IMR-90 (cell line): ENCODE measurements at regions not wholly inside any gene's neighbourhood (a gene's known extent, or its start where the extent isn't known, plus 50 kb on each side); places are given as distances from the start of the nearest gene placed in this dataset.

Experiments
- ATAC-seq: fragments of 200-7000 bp; cut with Tn5 transposase; 2 replicates; pipeline ENCODE4 v1.9.1; 2020; ENCODE audit warnings: low read depth, mild to moderate bottlenecking, moderate library complexity
- BruUV-seq: library from RNA; stranded (reverse); fragments of 400-500 nt; replicated peaks from 2 replicates; lab custom pipeline; 2021; lab: Mats Ljungman, UMichigan
- CTCF ChIA-PET: fragments of 300-600 bp; formaldehyde crosslinking; extraction: SDS; loops from one replicate; lab custom pipeline; 2021; ENCODE audit warnings: antibody characterized with exemption; lab: Yijun Ruan, JAX
- POLR2A ChIA-PET: fragments of 300-600 bp; sonication (Branson Sonifier 250); formaldehyde crosslinking; loops from one replicate; lab custom pipeline; 2022; ENCODE audit warnings: antibody characterized with exemption; ENCODE audit not compliant: unreplicated experiment; lab: Charles Lee
- DNase-seq: peaks from one replicate; pipeline ENCODE4 v3.0.0; 2013
- H2AFZ ChIP-seq: replicated peaks from 2 replicates; pipeline ENCODE3; 2013; ENCODE audit warnings: low read length, mild to moderate bottlenecking; ENCODE audit not compliant: poor library complexity
- H2AK5ac ChIP-seq: 2 replicates; pipeline ENCODE4 v1.6.1; 2013; ENCODE audit warnings: low read depth, low read length, inconsistent platforms
- H2AK9ac ChIP-seq: replicated peaks from 2 replicates; pipeline ENCODE3; 2013; ENCODE audit warnings: mild to moderate bottlenecking, low read depth, low read length, moderate library complexity; ENCODE audit not compliant: poor library complexity
- H2BK120ac ChIP-seq: 2 replicates; pipeline ENCODE4 v1.6.1; 2013; ENCODE audit warnings: low read depth, low read length, inconsistent platforms
- H2BK15ac ChIP-seq: 3 replicates; pipeline ENCODE4 v1.6.1; 2013; ENCODE audit warnings: low read depth, low read length, inconsistent platforms
- H2BK20ac ChIP-seq: 2 replicates; pipeline ENCODE4 v1.6.1; 2013; ENCODE audit warnings: low read depth, mild to moderate bottlenecking, inconsistent platforms, low read length, moderate library complexity
- H2BK5ac ChIP-seq: 2 replicates; pipeline ENCODE4 v1.6.1; 2013; ENCODE audit warnings: mild to moderate bottlenecking, low read depth, low read length, inconsistent platforms; ENCODE audit not compliant: poor library complexity, severe bottlenecking
- H3K14ac ChIP-seq: replicated peaks from 2 replicates; pipeline ENCODE4 v1.6.1; 2013; ENCODE audit warnings: low read depth, low read length, inconsistent platforms
- H3K18ac ChIP-seq: 2 replicates; pipeline ENCODE4 v1.6.1; 2013; ENCODE audit warnings: low read depth, low read length, control low read depth
- H3K23ac ChIP-seq: 2 replicates; pipeline ENCODE4 v1.6.1; 2013; ENCODE audit warnings: low read depth, low read length, inconsistent platforms
- H3K27ac ChIP-seq: 2 replicates; pipeline ENCODE4 v1.5.1; 2013; ENCODE audit warnings: mild to moderate bottlenecking, control low read depth, low read length; ENCODE audit not compliant: insufficient read depth
- H3K27me3 ChIP-seq: 2 replicates; pipeline ENCODE4 v1.6.1; 2013; ENCODE audit warnings: low read length; ENCODE audit not compliant: control insufficient read depth, insufficient read depth
- H3K36me3 ChIP-seq: 2 replicates; pipeline ENCODE4 v1.6.1; 2013; ENCODE audit warnings: low read length, mixed read lengths; ENCODE audit not compliant: control insufficient read depth, insufficient read depth
- H3K4ac ChIP-seq: 2 replicates; pipeline ENCODE4 v1.6.1; 2013; ENCODE audit warnings: low read depth, low read length, inconsistent platforms
- H3K4me1 ChIP-seq: 2 replicates; pipeline ENCODE4 v1.6.1; 2013; ENCODE audit warnings: low read length, mixed read lengths; ENCODE audit not compliant: control insufficient read depth, insufficient read depth
- H3K4me2 ChIP-seq: 2 replicates; pipeline ENCODE4 v1.6.1; 2013; ENCODE audit warnings: low read depth, mild to moderate bottlenecking, control low read depth, low read length, moderate library complexity
- H3K4me3 ChIP-seq: 2 replicates; pipeline ENCODE4 v1.5.1; 2013; ENCODE audit warnings: low read depth, mild to moderate bottlenecking, control low read depth, low read length, moderate library complexity; ENCODE audit not compliant: insufficient read depth
- H3K56ac ChIP-seq: 2 replicates; pipeline ENCODE4 v1.6.1; 2013; ENCODE audit warnings: low read length, inconsistent platforms; ENCODE audit not compliant: insufficient read depth; ENCODE audit errors: extremely low read depth
- H3K79me1 ChIP-seq, 2 experiments: 2 replicates each; pipeline ENCODE4 v1.6.1; 2013; ENCODE audit warnings: low read length in 2 of 2, inconsistent platforms in 1 of 2, low read depth in 1 of 2
- H3K9ac ChIP-seq: 2 replicates; pipeline ENCODE4 v1.6.1; 2013; ENCODE audit warnings: low read depth, low read length, control low read depth
- H3K9me1 ChIP-seq: 2 replicates; pipeline ENCODE4 v1.6.1; 2013; ENCODE audit warnings: low read length, inconsistent platforms; ENCODE audit not compliant: insufficient read depth
- H3K9me3 ChIP-seq: 2 replicates; pipeline ENCODE4 v1.6.1; 2013; ENCODE audit warnings: low read length; ENCODE audit not compliant: control insufficient read depth, insufficient read depth
- H4K20me1 ChIP-seq: 2 replicates; pipeline ENCODE4 v1.6.1; 2013; ENCODE audit warnings: low read length, inconsistent platforms; ENCODE audit not compliant: insufficient read depth
- H4K5ac ChIP-seq: 2 replicates; pipeline ENCODE4 v1.6.1; 2013; ENCODE audit warnings: mild to moderate bottlenecking, low read depth, low read length, control low read depth
- H4K8ac ChIP-seq, 2 experiments: 2 replicates each; pipeline ENCODE4 v1.6.1; 2013; ENCODE audit warnings: low read depth in 2 of 2, low read length in 2 of 2, control low read depth in 1 of 2, inconsistent platforms in 1 of 2
- H4K91ac ChIP-seq: 2 replicates; pipeline ENCODE4 v1.6.1; 2013; ENCODE audit warnings: low read depth, low read length, inconsistent platforms; ENCODE audit not compliant: insufficient read depth
- CEBPB ChIP-seq: IDR thresholded peaks from 2 replicates; pipeline ENCODE4 v1.6.1; 2012; ENCODE audit warnings: low read depth, low read length, improper control_type of control experiment
- CHD1 ChIP-seq: IDR thresholded peaks from 2 replicates; pipeline ENCODE4 v1.6.1; 2012; ENCODE audit warnings: low read depth, low read length, improper control_type of control experiment
- MAFK ChIP-seq: IDR thresholded peaks from 2 replicates; pipeline ENCODE4 v1.6.1; 2012; ENCODE audit warnings: low read depth, low read length, improper control_type of control experiment
- NFE2L2 ChIP-seq: fragments of 150-350 bp; IDR thresholded peaks from 2 replicates; pipeline ENCODE4 v1.6.1; 2016; ENCODE audit warnings: low read depth, mild to moderate bottlenecking, low read length
- POLR2A ChIP-seq: IDR thresholded peaks from 2 replicates; pipeline ENCODE4 v1.6.1; 2012; ENCODE audit warnings: mild to moderate bottlenecking, low read depth, low read length
- RAD21 ChIP-seq: IDR thresholded peaks from 2 replicates; pipeline ENCODE4 v1.6.1; 2012; ENCODE audit warnings: low read length, improper control_type of control experiment
- RCOR1 ChIP-seq: IDR thresholded peaks from 2 replicates; pipeline ENCODE4 v1.6.1; 2012; ENCODE audit warnings: mild to moderate bottlenecking, low read length, improper control_type of control experiment; ENCODE audit not compliant: insufficient replicate concordance
- RFX5 ChIP-seq: IDR thresholded peaks from 2 replicates; pipeline ENCODE4 v1.8.0; 2012; ENCODE audit warnings: low read depth, mild to moderate bottlenecking, low read length, moderate library complexity
- SMC3 ChIP-seq: fragments of 150-350 bp; IDR thresholded peaks from 2 replicates; pipeline ENCODE4 v1.6.1; 2016; ENCODE audit warnings: low read depth, mild to moderate bottlenecking, antibody characterized with exemption, low read length, moderate library complexity
- WGBS, 2 experiments: methylation state at CpG; one replicate each; pipeline versions ENCODE4 v1.1.5 to v1.1.7; 2013; ENCODE audit warnings: missing lambda C conversion rate in 2 of 2; ENCODE audit not compliant: insufficient read length in 1 of 2; ENCODE audit errors: extremely low coverage in 2 of 2; 5-methylcytosine and 5-hydroxymethylcytosine counted together
- dilution Hi-C: fragments of 300-500 bp; cut with HindIII; formaldehyde crosslinking; loops from one replicate; pipeline ENCODE4 v1.14.3; 2018; ENCODE audit warnings: low sequenced_read_pairs; ENCODE audit not compliant: unreplicated experiment
- in situ Hi-C: fragments of 300-500 bp; cut with MboI; formaldehyde crosslinking; loops from 3 replicates; pipeline ENCODE4 v1.14.3; 2019; ENCODE audit warnings: low sequenced_read_pairs, inconsistent platforms, mixed read lengths
- intact Hi-C: fragments of 100-400 bp; cut with micrococcal nuclease; formaldehyde crosslinking; loops from 2 replicates; pipeline ENCODE4 v1.10.0; 2022
- TF ChIP-seq, protein P1 (sequence below): conservative IDR thresholded peaks from 2 replicates; pipeline ENCODE4 v1.5.1; 2012; ENCODE audit warnings: mild to moderate bottlenecking, low read depth, low read length, improper control_type of control experiment
- TF ChIP-seq, protein P2 (sequence below): fragments of 150-350 bp; IDR thresholded peaks from 2 replicates; pipeline ENCODE4 v1.6.1; 2016; ENCODE audit warnings: low read depth, mild to moderate bottlenecking, low read length, moderate library complexity, borderline replicate concordance

DNA sequence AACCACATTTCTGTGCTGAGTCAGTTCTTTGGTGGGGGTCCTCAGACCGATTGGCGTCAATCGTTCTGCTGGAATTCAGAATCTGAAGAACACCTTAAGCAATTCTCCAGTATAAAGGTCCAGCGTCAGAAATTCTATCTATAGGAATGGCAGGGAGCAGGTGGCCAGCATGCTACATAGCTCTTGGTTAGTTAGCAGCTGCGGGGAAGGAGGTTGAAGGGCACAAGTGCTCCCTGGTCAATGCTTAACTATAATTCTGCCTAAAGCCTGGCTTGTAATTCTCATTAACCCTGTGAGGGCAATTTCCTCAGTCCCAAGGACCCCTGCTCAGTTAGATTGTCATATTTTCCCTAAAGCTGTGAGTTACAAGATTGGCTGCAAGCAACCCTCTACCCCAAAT, 54.3 kb upstream of the GALNT2 start:
- intact Hi-C loops (no loop called here), dilution Hi-C loops (no loop called here), in situ Hi-C loops (no loop called here)
- no peak overlapping the region for H2BK20ac ChIP-seq
- no peak overlapping the region for H4K8ac ChIP-seq
- H3K4me1 ChIP-seq, result no peaks in the 10 kb centered on the region
- no peak overlapping the region for H2BK5ac ChIP-seq
- CTCF ChIA-PET, result no interaction called here
- DNase-seq (no peak), ATAC-seq (no peak)
- no peak overlapping the region for H3K27ac ChIP-seq
- POLR2A ChIA-PET, result no interaction called here
- no peak overlapping the region for H3K14ac ChIP-seq
- H3K27me3 ChIP-seq, result peaks cover 3% of the 10 kb centered on the region
- no peaks in the 10 kb centered on the region for H3K79me1 ChIP-seq
- H3K18ac ChIP-seq, result no peak overlapping the region
- H3K9ac ChIP-seq, result no peak overlapping the region
- H4K20me1 ChIP-seq, result no peaks in the 10 kb centered on the region
- H4K91ac ChIP-seq, result no peak overlapping the region
- H3K9me1 ChIP-seq, result no peaks in the 10 kb centered on the region
- H3K23ac ChIP-seq, result no peak overlapping the region
- H4K5ac ChIP-seq, result no peak overlapping the region
- H2AK9ac ChIP-seq, result no peak overlapping the region
- no peak overlapping the region for H2AK5ac ChIP-seq
- no peaks in the 10 kb centered on the region for H3K36me3 ChIP-seq
- no peak overlapping the region for H2BK120ac ChIP-seq
- BruUV-seq, result no TSS peak
- no peak overlapping the region for H3K4me2 ChIP-seq
- no peak overlapping the region for H2AFZ ChIP-seq
- no peak overlapping the region for H3K4me3 ChIP-seq
- WGBS, 2 experiments, result no CpG with 5 or more reads among the region's 5 CpGs
- no peak overlapping the region for H2BK15ac ChIP-seq
- no peak overlapping the region for H3K56ac ChIP-seq
- TF ChIP-seq, protein P1, sequence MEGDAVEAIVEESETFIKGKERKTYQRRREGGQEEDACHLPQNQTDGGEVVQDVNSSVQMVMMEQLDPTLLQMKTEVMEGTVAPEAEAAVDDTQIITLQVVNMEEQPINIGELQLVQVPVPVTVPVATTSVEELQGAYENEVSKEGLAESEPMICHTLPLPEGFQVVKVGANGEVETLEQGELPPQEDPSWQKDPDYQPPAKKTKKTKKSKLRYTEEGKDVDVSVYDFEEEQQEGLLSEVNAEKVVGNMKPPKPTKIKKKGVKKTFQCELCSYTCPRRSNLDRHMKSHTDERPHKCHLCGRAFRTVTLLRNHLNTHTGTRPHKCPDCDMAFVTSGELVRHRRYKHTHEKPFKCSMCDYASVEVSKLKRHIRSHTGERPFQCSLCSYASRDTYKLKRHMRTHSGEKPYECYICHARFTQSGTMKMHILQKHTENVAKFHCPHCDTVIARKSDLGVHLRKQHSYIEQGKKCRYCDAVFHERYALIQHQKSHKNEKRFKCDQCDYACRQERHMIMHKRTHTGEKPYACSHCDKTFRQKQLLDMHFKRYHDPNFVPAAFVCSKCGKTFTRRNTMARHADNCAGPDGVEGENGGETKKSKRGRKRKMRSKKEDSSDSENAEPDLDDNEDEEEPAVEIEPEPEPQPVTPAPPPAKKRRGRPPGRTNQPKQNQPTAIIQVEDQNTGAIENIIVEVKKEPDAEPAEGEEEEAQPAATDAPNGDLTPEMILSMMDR, result no peak
- TF ChIP-seq CHD1, result no peak
- no peak for TF ChIP-seq RFX5
- TF ChIP-seq POLR2A, result no peak
- no peak for TF ChIP-seq CEBPB
- TF ChIP-seq MAFK, result no peak
- no peak for TF ChIP-seq RAD21
- TF ChIP-seq, protein P2, sequence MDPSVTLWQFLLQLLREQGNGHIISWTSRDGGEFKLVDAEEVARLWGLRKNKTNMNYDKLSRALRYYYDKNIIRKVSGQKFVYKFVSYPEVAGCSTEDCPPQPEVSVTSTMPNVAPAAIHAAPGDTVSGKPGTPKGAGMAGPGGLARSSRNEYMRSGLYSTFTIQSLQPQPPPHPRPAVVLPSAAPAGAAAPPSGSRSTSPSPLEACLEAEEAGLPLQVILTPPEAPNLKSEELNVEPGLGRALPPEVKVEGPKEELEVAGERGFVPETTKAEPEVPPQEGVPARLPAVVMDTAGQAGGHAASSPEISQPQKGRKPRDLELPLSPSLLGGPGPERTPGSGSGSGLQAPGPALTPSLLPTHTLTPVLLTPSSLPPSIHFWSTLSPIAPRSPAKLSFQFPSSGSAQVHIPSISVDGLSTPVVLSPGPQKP, result no peak
- no peak for TF ChIP-seq RCOR1
- no peak for TF ChIP-seq SMC3
- no peak for TF ChIP-seq NFE2L2
- no peak overlapping the region for H3K4ac ChIP-seq
- no peaks in the 10 kb centered on the region for H3K9me3 ChIP-seq
